Keratinocyte (primary cell): ENCODE measurements at regions not wholly inside any gene's neighbourhood (a gene's known extent, or its start where the extent isn't known, plus 50 kb on each side); places are given as distances from the start of the nearest gene placed in this dataset.

ENCODE experiments used
- DNase-seq: peaks from one replicate; pipeline ENCODE4 v3.0.0-alpha.2; 2011; ENCODE audit warnings: low read depth, missing footprints, low spot score
- FAIRE-seq: peaks from 2 replicates; lab custom pipeline; 2011; peaks lifted over from hg19 to GRCh38; lab: Jason Lieb, UNC
- H2AFZ ChIP-seq: 2 replicates; pipeline ENCODE4 v1.6.0; 2012; ENCODE audit warnings: low read length, control low read depth, inconsistent platforms; ENCODE audit not compliant: control insufficient read depth
- H3K27ac ChIP-seq: 2 replicates; pipeline ENCODE4 v1.5.1; 2011; ENCODE audit warnings: low read length; ENCODE audit not compliant: control insufficient read depth, insufficient read depth
- H3K27me3 ChIP-seq: 3 replicates; pipeline ENCODE4 v1.6.0; 2011; ENCODE audit warnings: low read length; ENCODE audit not compliant: control insufficient read depth, insufficient read depth; ENCODE audit errors: extremely low read depth
- H3K36me3 ChIP-seq, 2 experiments: 2 replicates in 1 of 2; 3 replicates in 1 of 2; pipeline ENCODE4 v1.5.1; 2011; ENCODE audit warnings: low read length in 2 of 2, mild to moderate bottlenecking in 1 of 2; ENCODE audit not compliant: control insufficient read depth in 2 of 2, insufficient read depth in 2 of 2; ENCODE audit errors: extremely low read depth in 1 of 2
- H3K4me1 ChIP-seq: 3 replicates; pipeline ENCODE4 v1.5.1; 2011; ENCODE audit warnings: low read length; ENCODE audit not compliant: control insufficient read depth, insufficient read depth; ENCODE audit errors: extremely low read depth
- H3K4me2 ChIP-seq: 3 replicates; pipeline ENCODE4 v1.6.0; 2011; ENCODE audit warnings: low read depth, low read length; ENCODE audit not compliant: control insufficient read depth, insufficient read depth; ENCODE audit errors: extremely low read depth
- H3K4me3 ChIP-seq, 3 experiments: fragments of 200-600 bp in 1 of 3; sonication (generic) in 1 of 3; 2 replicates in 2 of 3; 3 replicates in 1 of 3; pipeline ENCODE4 v1.5.1; 2011 to 2016; ENCODE audit warnings: low read length in 3 of 3, mild to moderate bottlenecking in 3 of 3, control low read depth in 2 of 3, inconsistent platforms in 1 of 3, low read depth in 1 of 3, mixed read lengths in 1 of 3, mixed run types in 1 of 3, moderate library complexity in 1 of 3; ENCODE audit not compliant: control insufficient read depth in 2 of 3, insufficient read depth in 2 of 3; ENCODE audit errors: extremely low read depth in 1 of 3
- H3K79me2 ChIP-seq: 2 replicates; pipeline ENCODE4 v1.6.0; 2012; ENCODE audit warnings: low read length; ENCODE audit not compliant: control insufficient read depth, insufficient read depth
- H3K9ac ChIP-seq: 3 replicates; pipeline ENCODE4 v1.6.0; 2011; ENCODE audit warnings: low read length; ENCODE audit not compliant: control insufficient read depth, insufficient read depth; ENCODE audit errors: extremely low read depth
- H3K9me1 ChIP-seq: 3 replicates; pipeline ENCODE4 v1.6.0; 2011; ENCODE audit warnings: low read length; ENCODE audit not compliant: control insufficient read depth, insufficient read depth; ENCODE audit errors: extremely low read depth
- H3K9me3 ChIP-seq: 2 replicates; pipeline ENCODE4 v1.5.1; 2012; ENCODE audit warnings: low read depth, low read length; ENCODE audit not compliant: control insufficient read depth
- H4K20me1 ChIP-seq: 3 replicates; pipeline ENCODE4 v1.6.0; 2011; ENCODE audit warnings: low read length; ENCODE audit not compliant: control insufficient read depth, insufficient read depth; ENCODE audit errors: extremely low read depth
- EZH2 ChIP-seq: IDR thresholded peaks from one replicate; pipeline ENCODE4 v1.6.1; 2012; ENCODE audit warnings: inconsistent platforms, mild to moderate bottlenecking, low read length, moderate library complexity
- dilution Hi-C: fragments of 300-500 bp; cut with MboI; formaldehyde crosslinking; loops from one replicate; pipeline ENCODE4 v1.7.0; 2020; ENCODE audit warnings: low sequenced_read_pairs; ENCODE audit not compliant: extremely low pct_ligation_motif_present
- TF ChIP-seq, protein P1 (sequence below), 3 experiments: IDR thresholded peaks in 1 of 3; conservative IDR thresholded peaks in 1 of 3; optimal IDR thresholded peaks in 1 of 3; 2 replicates in 2 of 3; 3 replicates in 1 of 3; pipeline versions ENCODE3 to v1.5.1; 2011; ENCODE audit warnings: low read length in 3 of 3, mild to moderate bottlenecking in 3 of 3, moderate library complexity in 2 of 3, control low read depth in 1 of 3, inconsistent platforms in 1 of 3; ENCODE audit not compliant: insufficient read depth in 2 of 3; ENCODE audit errors: extremely low read depth in 1 of 3

- Histone ChIP-seq H3K9me3 (no peaks in the 10 kb centered on the region), H3K4me3 (no peak overlapping the region), H4K20me1 (no peaks in the 10 kb centered on the region), H3K27me3 (no peaks in the 10 kb centered on the region), H3K4me1 (no peaks in the 10 kb centered on the region), H3K79me2 (no peaks in the 10 kb centered on the region), H3K36me3 (no peaks in the 10 kb centered on the region), H3K27ac (no peak overlapping the region), H2AFZ (no peak overlapping the region), H3K4me2 (no peak overlapping the region), H3K9ac (no peak overlapping the region), H3K9me1 (no peaks in the 10 kb centered on the region)
- DNase-seq, result no peak
- FAIRE-seq, result no peak
- TF ChIP-seq, protein P1, sequence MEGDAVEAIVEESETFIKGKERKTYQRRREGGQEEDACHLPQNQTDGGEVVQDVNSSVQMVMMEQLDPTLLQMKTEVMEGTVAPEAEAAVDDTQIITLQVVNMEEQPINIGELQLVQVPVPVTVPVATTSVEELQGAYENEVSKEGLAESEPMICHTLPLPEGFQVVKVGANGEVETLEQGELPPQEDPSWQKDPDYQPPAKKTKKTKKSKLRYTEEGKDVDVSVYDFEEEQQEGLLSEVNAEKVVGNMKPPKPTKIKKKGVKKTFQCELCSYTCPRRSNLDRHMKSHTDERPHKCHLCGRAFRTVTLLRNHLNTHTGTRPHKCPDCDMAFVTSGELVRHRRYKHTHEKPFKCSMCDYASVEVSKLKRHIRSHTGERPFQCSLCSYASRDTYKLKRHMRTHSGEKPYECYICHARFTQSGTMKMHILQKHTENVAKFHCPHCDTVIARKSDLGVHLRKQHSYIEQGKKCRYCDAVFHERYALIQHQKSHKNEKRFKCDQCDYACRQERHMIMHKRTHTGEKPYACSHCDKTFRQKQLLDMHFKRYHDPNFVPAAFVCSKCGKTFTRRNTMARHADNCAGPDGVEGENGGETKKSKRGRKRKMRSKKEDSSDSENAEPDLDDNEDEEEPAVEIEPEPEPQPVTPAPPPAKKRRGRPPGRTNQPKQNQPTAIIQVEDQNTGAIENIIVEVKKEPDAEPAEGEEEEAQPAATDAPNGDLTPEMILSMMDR (optimal IDR thresholded peaks at IDR 0.05 in 1 of 3, IDR thresholded peaks at IDR 0.05 in 1 of 3, conservative IDR thresholded peaks at IDR 0.05 in 1 of 3; ENCODE audit: extremely low read depth in 1 of 3, insufficient read depth in 2 of 3, low read length in 3 of 3), result no peak
- no peak for TF ChIP-seq EZH2
- dilution Hi-C loops, result no loop called here
Observed at GRCh38 chr6:139891471-139891870, 517.0 kb upstream of the CITED2 start.

DNA sequence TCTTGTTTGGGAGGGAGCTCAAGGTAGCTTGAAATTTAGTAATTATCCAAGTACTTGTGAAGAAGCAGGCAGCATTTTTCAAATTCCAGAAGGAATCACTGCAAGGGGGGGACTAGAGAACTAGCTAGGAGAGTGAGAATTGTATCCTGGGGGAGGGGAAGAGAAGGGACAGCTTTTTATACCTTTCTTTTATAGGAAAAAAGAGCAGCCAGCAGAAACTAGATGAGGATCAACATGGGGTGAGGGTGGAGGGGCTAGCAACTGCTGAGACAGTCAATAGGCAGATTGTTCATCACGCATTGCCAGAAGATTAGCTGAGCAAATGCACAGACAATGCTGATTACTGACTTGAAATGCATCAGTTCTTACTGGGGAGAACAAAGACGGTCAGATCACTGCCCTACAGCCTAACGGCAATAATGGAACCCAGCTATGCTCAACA, 514.3 kb upstream of the CITED2 start:
- Histone ChIP-seq H3K9me3 (no peaks in the 10 kb centered on the region), H3K27ac (no peak overlapping the region), H3K4me2 (no peak overlapping the region), H3K4me1 (no peaks in the 10 kb centered on the region), H3K27me3 (no peaks in the 10 kb centered on the region), H3K4me3 (no peak overlapping the region), H3K36me3 (no peaks in the 10 kb centered on the region), H3K9me1 (no peaks in the 10 kb centered on the region), H2AFZ (no peak overlapping the region), H3K9ac (no peak overlapping the region), H4K20me1 (no peaks in the 10 kb centered on the region), H3K79me2 (no peaks in the 10 kb centered on the region)
- dilution Hi-C loops, result no loop called here
- DNase-seq, result no peak
- TF ChIP-seq, protein P1 (optimal IDR thresholded peaks at IDR 0.05 in 1 of 3, IDR thresholded peaks at IDR 0.05 in 1 of 3, conservative IDR thresholded peaks at IDR 0.05 in 1 of 3; ENCODE audit: extremely low read depth in 1 of 3, insufficient read depth in 2 of 3, low read length in 3 of 3), result no peak
- TF ChIP-seq EZH2, result no peak
- no peak for FAIRE-seq
